PFSK-1 (cell line): ENCODE measurements at regions not wholly inside any gene's neighbourhood (a gene's known extent, or its start where the extent isn't known, plus 50 kb on each side); places are given as distances from the start of the nearest gene placed in this dataset.

Experiments used
- FOXP2 ChIP-seq: optimal IDR thresholded peaks from 2 replicates; pipeline ENCODE3; 2011; ENCODE audit warnings: borderline replicate concordance, control low read depth, inconsistent platforms; ENCODE audit not compliant: insufficient read depth; ENCODE audit errors: extremely low read length, extremely low read depth
- POLR2AphosphoS5 ChIP-seq: IDR thresholded peaks from 2 replicates; pipeline ENCODE4 v1.6.1; 2012; ENCODE audit warnings: low read depth, mild to moderate bottlenecking, control low read depth, low read length, moderate library complexity
- REST ChIP-seq, 2 experiments: IDR thresholded peaks; 2 replicates each; pipeline versions ENCODE4 v1.6.1 to v1.8.0; 2011 to 2012; ENCODE audit warnings: low read depth in 2 of 2, low read length in 2 of 2, control low read depth in 1 of 2, inconsistent platforms in 1 of 2, mild to moderate bottlenecking in 1 of 2, moderate library complexity in 1 of 2; ENCODE audit not compliant: insufficient read depth in 1 of 2
- SIN3A ChIP-seq: IDR thresholded peaks from 2 replicates; pipeline ENCODE4 v1.6.1; 2012; ENCODE audit warnings: mild to moderate bottlenecking, low read length, moderate library complexity, borderline replicate concordance; ENCODE audit not compliant: insufficient read depth
- TAF1 ChIP-seq: IDR thresholded peaks from 2 replicates; pipeline ENCODE4 v1.6.1; 2012; ENCODE audit warnings: low read length, control low read depth, borderline replicate concordance; ENCODE audit not compliant: insufficient read depth

- TF ChIP-seq POLR2AphosphoS5 (no peak), REST (IDR thresholded peaks at IDR 0.05; ENCODE audit: insufficient read depth in 1 of 2, low read depth in 2 of 2, low read length in 2 of 2) (no peak), FOXP2 (no peak), SIN3A (no peak), TAF1 (no peak)
Observed at GRCh38 chr5:73264631-73265030, 91.6 kb downstream of the TMEM174 start.

- TF ChIP-seq REST (IDR thresholded peaks at IDR 0.05; ENCODE audit: insufficient read depth in 1 of 2, low read depth in 2 of 2, low read length in 2 of 2) (no peak), TAF1 (no peak), FOXP2 (no peak), SIN3A (no peak), POLR2AphosphoS5 (no peak)
Observed at GRCh38 chr5:73263001-73263710, 90.2 kb downstream of the TMEM174 start.

- TF ChIP-seq POLR2AphosphoS5 (no peak), FOXP2 (no peak), SIN3A (no peak), REST (IDR thresholded peaks at IDR 0.05; ENCODE audit: insufficient read depth in 1 of 2, low read depth in 2 of 2, low read length in 2 of 2) (no peak), TAF1 (no peak)
Observed at GRCh38 chr5:73256862-73257261, 83.9 kb downstream of the TMEM174 start.

- no peak for TF ChIP-seq SIN3A
- TF ChIP-seq POLR2AphosphoS5, result no peak
- TF ChIP-seq REST (IDR thresholded peaks at IDR 0.05; ENCODE audit: insufficient read depth in 1 of 2, low read depth in 2 of 2, low read length in 2 of 2), result no peak
- TF ChIP-seq FOXP2, result no peak
- no peak for TF ChIP-seq TAF1
Observed at GRCh38 chr5:73256462-73256861, 83.5 kb downstream of the TMEM174 start.

GRCh38 chr5:73256012-73256411 is 83.0 kb downstream of the TMEM174 start:
- TF ChIP-seq TAF1 (no peak), POLR2AphosphoS5 (no peak), FOXP2 (no peak), REST (IDR thresholded peaks at IDR 0.05; ENCODE audit: insufficient read depth in 1 of 2, low read depth in 2 of 2, low read length in 2 of 2) (no peak), SIN3A (no peak)
